Neural progenitor cell (in vitro differentiated cells): ENCODE measurements at regions not wholly inside any gene's neighbourhood (a gene's known extent, or its start where the extent isn't known, plus 50 kb on each side); places are given as distances from the start of the nearest gene placed in this dataset.

Source experiments
- EZH2 ChIP-seq: fragments of 200-600 bp; sonication (generic); IDR thresholded peaks from 2 replicates; pipeline ENCODE4 v1.6.1; 2017; ENCODE audit warnings: antibody characterized with exemption, mild to moderate bottlenecking, moderate library complexity
- EZH2phosphoT487 ChIP-seq: fragments of 200-600 bp; sonication (generic); IDR thresholded peaks from 2 replicates; pipeline ENCODE4 v1.6.1; 2017; ENCODE audit warnings: antibody characterized with exemption
- TF ChIP-seq, protein P1 (sequence below): fragments of 200-600 bp; sonication (generic); IDR thresholded peaks from 2 replicates; pipeline ENCODE4 v1.5.1; 2017; ENCODE audit warnings: antibody characterized with exemption, mild to moderate bottlenecking

DNA sequence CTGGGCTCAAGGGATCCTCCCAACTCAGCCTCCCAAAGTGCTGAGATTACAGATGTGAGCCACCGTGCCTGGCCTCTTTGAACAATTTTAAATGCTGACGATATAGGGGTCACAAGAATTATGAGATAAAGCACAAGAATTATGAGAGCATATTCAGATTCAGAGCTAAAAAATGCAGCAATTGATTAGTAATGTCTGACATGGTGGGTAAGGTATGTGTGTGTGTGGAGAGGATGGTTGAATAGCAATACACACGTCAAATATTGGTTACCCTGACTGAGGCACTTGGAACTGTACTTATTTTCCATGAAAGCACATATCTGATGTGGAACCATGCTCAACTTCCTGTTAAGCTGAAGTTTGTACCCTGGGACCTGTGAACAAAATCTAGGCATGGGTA lies 115.6 kb downstream of the EOMES start:
- TF ChIP-seq EZH2 = no peak
- TF ChIP-seq, protein P1, sequence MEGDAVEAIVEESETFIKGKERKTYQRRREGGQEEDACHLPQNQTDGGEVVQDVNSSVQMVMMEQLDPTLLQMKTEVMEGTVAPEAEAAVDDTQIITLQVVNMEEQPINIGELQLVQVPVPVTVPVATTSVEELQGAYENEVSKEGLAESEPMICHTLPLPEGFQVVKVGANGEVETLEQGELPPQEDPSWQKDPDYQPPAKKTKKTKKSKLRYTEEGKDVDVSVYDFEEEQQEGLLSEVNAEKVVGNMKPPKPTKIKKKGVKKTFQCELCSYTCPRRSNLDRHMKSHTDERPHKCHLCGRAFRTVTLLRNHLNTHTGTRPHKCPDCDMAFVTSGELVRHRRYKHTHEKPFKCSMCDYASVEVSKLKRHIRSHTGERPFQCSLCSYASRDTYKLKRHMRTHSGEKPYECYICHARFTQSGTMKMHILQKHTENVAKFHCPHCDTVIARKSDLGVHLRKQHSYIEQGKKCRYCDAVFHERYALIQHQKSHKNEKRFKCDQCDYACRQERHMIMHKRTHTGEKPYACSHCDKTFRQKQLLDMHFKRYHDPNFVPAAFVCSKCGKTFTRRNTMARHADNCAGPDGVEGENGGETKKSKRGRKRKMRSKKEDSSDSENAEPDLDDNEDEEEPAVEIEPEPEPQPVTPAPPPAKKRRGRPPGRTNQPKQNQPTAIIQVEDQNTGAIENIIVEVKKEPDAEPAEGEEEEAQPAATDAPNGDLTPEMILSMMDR = no peak
- TF ChIP-seq EZH2phosphoT487 = no peak
